Osteoblast (primary cell): ENCODE measurements at regions not wholly inside any gene's neighbourhood (a gene's known extent, or its start where the extent isn't known, plus 50 kb on each side); places are given as distances from the start of the nearest gene placed in this dataset.

ENCODE experiments used
- DNase-seq: peaks from one replicate; pipeline ENCODE4 v3.0.0; 2011; ENCODE audit warnings: low spot score, mixed read lengths; ENCODE audit not compliant: insufficient read length; ENCODE audit errors: missing footprints
- H2AFZ ChIP-seq: 2 replicates; pipeline ENCODE4 v1.6.0; 2011; ENCODE audit warnings: mild to moderate bottlenecking, low read length
- H3K27ac ChIP-seq: 2 replicates; pipeline ENCODE4 v1.5.1; 2011; ENCODE audit warnings: mild to moderate bottlenecking, low read depth, low read length, moderate library complexity
- H3K27me3 ChIP-seq: 2 replicates; pipeline ENCODE4 v1.6.0; 2012; ENCODE audit warnings: mild to moderate bottlenecking, control low read depth, inconsistent platforms, low read length, moderate library complexity; ENCODE audit not compliant: insufficient read depth
- H3K36me3 ChIP-seq: 2 replicates; pipeline ENCODE4 v1.5.1; 2011; ENCODE audit warnings: mild to moderate bottlenecking, low read length, control low read depth, moderate library complexity; ENCODE audit not compliant: insufficient read depth
- H3K4me1 ChIP-seq: 2 replicates; pipeline ENCODE4 v1.5.1; 2011; ENCODE audit warnings: mild to moderate bottlenecking, low read length, control low read depth, moderate library complexity; ENCODE audit not compliant: insufficient read depth
- H3K4me2 ChIP-seq: 2 replicates; pipeline ENCODE4 v1.6.0; 2011; ENCODE audit warnings: mild to moderate bottlenecking, low read length; ENCODE audit not compliant: insufficient read depth
- H3K4me3 ChIP-seq: fragments of 200-600 bp; sonication (generic); 3 replicates; pipeline ENCODE4 v1.5.1; 2012; ENCODE audit warnings: mild to moderate bottlenecking, low read length, inconsistent platforms; ENCODE audit not compliant: insufficient read depth
- H3K79me2 ChIP-seq: 2 replicates; pipeline ENCODE4 v1.6.0; 2012; ENCODE audit warnings: mild to moderate bottlenecking, low read length, control low read depth, inconsistent platforms; ENCODE audit not compliant: insufficient read depth
- H3K9me3 ChIP-seq: 2 replicates; pipeline ENCODE4 v1.5.1; 2011; ENCODE audit warnings: low read depth, low read length, control low read depth
- H4K20me1 ChIP-seq: 2 replicates; pipeline ENCODE4 v1.6.0; 2012; ENCODE audit warnings: mild to moderate bottlenecking, low read length, control low read depth; ENCODE audit not compliant: insufficient read depth
- TF ChIP-seq, protein P1 (sequence below): IDR thresholded peaks from 2 replicates; pipeline ENCODE4 v1.5.1; 2011; ENCODE audit warnings: mild to moderate bottlenecking, low read depth, low read length, moderate library complexity; ENCODE audit errors: extremely low read depth

DNA sequence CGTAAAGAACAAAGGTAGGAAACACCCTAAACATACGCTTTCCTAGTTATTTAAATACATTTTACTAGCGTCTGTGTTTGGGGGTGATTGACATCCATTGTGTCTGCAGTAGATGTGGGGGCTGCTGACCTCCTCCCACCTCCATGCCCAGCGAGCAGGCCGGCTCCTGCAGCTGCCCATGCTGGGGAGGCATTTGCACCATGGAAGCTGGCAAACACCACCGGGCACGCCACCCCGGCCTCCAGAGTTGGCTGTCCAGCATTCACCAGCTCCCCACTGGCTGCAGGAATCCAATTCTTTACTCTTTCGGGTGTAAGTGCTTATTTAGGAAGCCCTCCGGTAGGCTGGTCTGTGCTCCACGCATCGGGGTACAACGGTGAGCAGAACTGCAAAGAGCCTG, 115.4 kb upstream of the USP29 start:
- TF ChIP-seq, protein P1, sequence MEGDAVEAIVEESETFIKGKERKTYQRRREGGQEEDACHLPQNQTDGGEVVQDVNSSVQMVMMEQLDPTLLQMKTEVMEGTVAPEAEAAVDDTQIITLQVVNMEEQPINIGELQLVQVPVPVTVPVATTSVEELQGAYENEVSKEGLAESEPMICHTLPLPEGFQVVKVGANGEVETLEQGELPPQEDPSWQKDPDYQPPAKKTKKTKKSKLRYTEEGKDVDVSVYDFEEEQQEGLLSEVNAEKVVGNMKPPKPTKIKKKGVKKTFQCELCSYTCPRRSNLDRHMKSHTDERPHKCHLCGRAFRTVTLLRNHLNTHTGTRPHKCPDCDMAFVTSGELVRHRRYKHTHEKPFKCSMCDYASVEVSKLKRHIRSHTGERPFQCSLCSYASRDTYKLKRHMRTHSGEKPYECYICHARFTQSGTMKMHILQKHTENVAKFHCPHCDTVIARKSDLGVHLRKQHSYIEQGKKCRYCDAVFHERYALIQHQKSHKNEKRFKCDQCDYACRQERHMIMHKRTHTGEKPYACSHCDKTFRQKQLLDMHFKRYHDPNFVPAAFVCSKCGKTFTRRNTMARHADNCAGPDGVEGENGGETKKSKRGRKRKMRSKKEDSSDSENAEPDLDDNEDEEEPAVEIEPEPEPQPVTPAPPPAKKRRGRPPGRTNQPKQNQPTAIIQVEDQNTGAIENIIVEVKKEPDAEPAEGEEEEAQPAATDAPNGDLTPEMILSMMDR = no peak
- H3K27ac ChIP-seq = no peak overlapping the region
- no peak overlapping the region for H3K4me3 ChIP-seq
- no peaks in the 10 kb centered on the region for H3K4me1 ChIP-seq
- no peaks in the 10 kb centered on the region for H3K27me3 ChIP-seq
- no peaks in the 10 kb centered on the region for H4K20me1 ChIP-seq
- H3K4me2 ChIP-seq = no peak overlapping the region
- no peaks in the 10 kb centered on the region for H3K79me2 ChIP-seq
- peaks cover 5% of the 10 kb centered on the region for H3K9me3 ChIP-seq
- H2AFZ ChIP-seq = no peak overlapping the region
- DNase-seq = no peak
- no peaks in the 10 kb centered on the region for H3K36me3 ChIP-seq

DNA sequence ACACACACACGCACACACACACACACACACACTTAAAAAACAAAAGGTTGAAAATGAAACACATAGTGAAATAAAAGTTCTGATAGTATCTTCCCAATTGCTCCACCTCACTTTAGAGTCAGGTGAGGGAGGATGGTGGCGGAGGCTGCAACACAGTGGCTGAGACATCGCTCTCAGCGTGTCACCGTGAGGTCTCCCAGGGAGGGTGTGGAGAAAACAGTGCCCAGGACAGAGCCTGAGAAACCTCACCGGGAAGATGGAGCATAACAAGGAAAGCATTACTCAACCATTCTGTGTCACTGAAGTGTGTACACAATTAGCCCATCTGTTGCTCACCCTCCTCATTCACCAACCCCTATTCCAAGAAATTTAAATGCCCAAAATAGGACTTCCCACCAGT, 111.4 kb upstream of the USP29 start:
- no peak overlapping the region for H3K4me2 ChIP-seq
- H4K20me1 ChIP-seq = no peaks in the 10 kb centered on the region
- H3K4me3 ChIP-seq = no peak overlapping the region
- DNase-seq = no peak
- no peaks in the 10 kb centered on the region for H3K4me1 ChIP-seq
- H3K79me2 ChIP-seq = no peaks in the 10 kb centered on the region
- TF ChIP-seq, protein P1 = no peak
- no peak overlapping the region for H2AFZ ChIP-seq
- no peaks in the 10 kb centered on the region for H3K27me3 ChIP-seq
- H3K9me3 ChIP-seq = peaks cover 5% of the 10 kb centered on the region
- no peak overlapping the region for H3K27ac ChIP-seq
- no peaks in the 10 kb centered on the region for H3K36me3 ChIP-seq

DNA sequence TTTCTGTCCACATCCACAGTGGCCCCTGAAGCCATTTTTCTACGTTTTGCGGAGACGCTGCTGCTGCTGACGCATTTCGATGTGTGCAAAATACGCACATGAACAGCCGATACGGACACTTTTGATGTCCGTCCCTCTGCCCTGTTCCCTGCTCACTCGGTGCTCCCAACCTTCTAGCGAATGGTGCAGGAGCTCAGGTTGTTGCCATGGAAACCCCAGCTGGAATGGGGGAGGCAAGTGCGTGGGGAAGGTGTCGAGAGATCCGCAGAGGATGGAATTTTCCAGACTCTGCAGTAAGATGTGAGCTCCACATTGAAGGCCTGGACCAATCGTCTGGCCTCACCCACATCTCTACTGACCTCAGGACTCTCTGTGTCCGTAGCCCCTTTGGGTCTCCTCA, 109.2 kb upstream of the USP29 start:
- Histone ChIP-seq H4K20me1 (no peaks in the 10 kb centered on the region), H3K27me3 (no peaks in the 10 kb centered on the region), H3K4me1 (no peaks in the 10 kb centered on the region), H3K27ac (no peak overlapping the region), H3K79me2 (no peaks in the 10 kb centered on the region), H2AFZ (no peak overlapping the region), H3K4me2 (no peak overlapping the region), H3K4me3 (no peak overlapping the region), H3K9me3 (peaks cover 5% of the 10 kb centered on the region), H3K36me3 (no peaks in the 10 kb centered on the region)
- no peak for DNase-seq
- TF ChIP-seq, protein P1 = no peak

DNA sequence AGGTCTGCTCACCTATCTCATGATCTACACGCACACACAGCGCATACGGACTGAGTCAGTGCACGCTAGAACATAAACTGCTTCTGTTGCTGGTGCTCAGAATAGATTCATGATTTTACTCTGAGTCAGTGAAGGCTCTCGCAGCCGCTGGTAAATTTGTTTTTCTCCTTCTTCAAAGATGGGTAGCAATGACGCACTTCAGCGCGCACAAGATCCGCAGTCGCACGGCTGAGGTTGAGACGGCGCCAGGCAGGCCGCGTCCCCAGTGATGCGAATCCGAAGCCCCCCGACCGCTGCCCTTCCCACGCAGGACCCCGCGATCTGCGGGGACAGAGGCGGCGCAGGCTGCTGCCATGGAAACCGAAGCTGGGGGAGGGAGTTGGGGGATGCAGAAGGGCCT, 103.7 kb upstream of the USP29 start:
- Histone ChIP-seq H4K20me1 (no peaks in the 10 kb centered on the region), H3K4me3 (no peak overlapping the region), H3K36me3 (no peaks in the 10 kb centered on the region), H3K79me2 (no peaks in the 10 kb centered on the region), H3K9me3 (no peaks in the 10 kb centered on the region), H3K4me1 (no peaks in the 10 kb centered on the region), H2AFZ (no peak overlapping the region), H3K27me3 (no peaks in the 10 kb centered on the region), H3K4me2 (no peak overlapping the region), H3K27ac (no peak overlapping the region)
- TF ChIP-seq, protein P1 = no peak
- DNase-seq = no peak
